RKO (cell line): ENCODE measurements at regions not wholly inside any gene's neighbourhood (a gene's known extent, or its start where the extent isn't known, plus 50 kb on each side); places are given as distances from the start of the nearest gene placed in this dataset.
"Not testable (repeated sequence)": the region's sequence is repeated elsewhere in the genome, so short reads cannot be mapped to it uniquely, and the experiment has no call there.

Experiments
- DNase-seq: peaks from one replicate; pipeline ENCODE4 v3.0.0-alpha.2; 2016; ENCODE audit warnings: low spot score

DNA sequence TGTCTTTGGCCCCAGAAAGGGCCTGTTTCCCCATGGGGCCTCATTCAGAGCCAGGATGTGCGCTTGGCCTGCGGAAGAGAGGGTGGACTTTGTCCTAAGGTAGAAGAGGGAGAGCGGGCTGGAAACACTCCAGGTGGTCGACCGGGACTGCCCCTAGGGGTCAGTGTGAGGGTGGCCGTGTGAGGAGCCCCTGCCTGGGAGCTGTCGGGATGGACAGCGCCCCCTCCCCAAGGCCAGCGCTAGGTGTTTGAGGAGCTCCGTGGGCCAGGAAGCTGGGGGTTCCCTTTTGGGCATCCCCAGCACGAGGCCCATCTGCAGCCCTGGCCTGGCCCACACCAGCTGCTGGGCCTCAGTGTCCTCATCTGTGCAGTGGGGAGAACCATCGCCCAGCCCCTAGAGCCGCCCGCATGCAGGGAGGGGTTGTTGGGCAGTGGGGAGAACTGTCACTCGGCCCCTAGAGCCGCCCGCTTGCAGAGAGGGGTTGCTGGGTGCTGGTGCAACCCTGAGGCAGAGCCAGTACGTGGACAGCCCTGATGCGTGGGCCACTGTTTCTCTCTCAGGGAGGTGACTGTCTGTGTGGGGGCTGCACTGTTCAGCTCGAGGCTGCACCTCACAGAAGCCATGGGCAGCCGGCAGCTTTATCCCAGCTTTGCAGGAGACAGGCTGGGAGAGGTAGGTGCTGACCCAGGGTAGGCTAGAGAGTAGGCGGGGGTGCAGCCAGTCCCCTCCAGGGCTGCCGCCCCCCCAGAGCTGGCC, 1319.9 kb downstream of the BRD1 start:
- no peak for DNase-seq

DNA sequence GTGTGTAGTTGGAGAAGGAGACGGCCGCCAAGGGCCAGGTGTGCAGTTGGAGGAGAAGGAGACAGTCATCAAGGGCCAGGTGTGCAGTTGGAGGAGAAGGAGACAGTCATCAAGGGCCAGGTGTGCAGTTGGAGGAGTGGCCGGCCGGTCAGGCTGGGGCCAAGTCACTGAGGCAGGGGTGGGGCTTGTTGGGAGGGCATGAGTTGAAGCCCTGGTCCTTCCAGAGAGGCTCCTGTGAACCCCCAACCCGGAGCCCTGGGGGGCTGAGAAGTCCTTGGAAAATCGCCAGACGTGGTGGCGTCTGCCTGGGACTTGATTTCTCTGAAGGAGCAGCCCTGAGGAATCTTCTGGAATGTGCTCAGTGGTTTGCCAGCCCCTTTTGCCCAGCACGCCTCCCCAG, 1320.5 kb downstream of the BRD1 start:
- no peak for DNase-seq

DNA sequence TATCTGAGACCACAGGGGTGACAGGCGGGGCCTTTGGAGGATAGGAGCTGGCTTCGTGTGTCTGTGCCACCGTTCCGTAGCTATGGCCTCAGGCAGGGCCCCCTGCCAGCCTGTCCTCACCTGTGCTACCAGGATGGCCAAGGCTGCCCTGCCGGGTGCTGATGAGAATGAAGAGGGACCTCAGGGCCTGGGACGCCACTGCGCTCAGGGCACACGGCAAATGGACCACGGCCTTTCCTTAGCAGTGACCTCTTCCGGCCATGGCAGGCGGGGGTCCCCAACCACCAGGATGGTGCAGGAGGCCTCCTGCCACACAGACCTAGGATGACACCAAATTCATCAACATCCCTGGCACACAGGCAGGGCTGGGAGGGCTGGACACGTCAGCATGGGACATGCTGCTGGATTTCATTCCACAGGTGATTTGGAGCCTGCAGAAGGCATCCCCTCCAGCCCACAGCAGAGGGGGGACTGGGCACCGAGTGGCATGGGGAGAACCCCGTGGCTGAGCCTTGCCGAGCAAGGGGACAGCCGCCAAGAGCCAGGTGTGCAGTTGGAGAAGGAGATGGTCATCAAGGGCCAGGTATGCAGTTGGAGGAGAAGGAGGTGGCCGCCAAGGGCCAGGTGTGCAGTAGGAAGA, 1321.0 kb downstream of the BRD1 start:
- DNase-seq, result no peak

DNA sequence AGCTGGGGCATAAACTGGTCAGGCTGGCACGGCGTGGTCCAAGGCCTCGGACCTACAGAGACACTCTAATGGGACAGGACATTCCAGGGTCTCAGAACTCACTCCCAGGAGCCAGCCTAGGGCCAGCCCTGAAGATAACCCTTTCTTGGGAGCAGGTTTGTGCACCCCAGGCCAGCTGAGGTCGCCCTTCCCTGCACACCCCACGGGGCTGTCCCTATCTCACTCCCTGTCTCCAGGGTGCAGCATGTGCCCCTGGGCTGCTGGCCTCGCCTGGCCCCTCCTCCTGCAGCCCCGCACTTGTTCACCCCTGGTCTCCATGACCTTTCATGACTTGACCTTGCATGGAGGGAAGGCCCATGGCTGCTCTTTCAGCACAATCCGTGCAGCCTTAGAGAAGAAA, 1321.8 kb downstream of the BRD1 start:
- no peak for DNase-seq

DNA sequence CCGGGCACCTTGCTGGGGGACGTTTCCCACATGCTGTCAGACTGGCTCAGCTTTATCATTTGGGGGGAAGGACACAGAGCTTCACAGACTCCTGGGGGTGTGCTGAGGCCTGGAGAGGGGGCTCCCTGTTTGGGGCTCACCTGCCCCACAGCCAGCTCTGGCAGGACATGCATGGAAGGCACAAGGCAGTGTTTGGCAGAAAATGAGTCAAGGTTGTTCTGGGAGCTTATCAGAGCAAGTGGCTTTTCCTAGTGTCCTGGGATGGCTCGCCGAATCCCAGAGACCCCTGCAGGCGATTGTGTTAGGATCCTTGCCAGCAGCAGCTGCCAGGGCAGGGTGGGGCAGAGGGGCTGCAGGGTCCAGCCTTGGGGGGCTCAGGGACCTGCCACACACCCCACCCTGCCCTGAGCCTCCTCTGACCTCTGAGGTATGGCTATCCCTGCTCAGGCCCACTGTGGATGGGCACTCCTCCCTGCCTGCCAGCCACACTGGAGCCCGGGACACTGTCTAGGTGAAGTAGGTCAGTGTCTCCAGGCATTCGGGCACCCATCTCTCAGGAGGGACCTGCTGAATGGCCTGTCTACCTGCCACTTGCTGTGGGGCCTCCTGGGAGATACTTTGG, 1323.0 kb downstream of the BRD1 start:
- DNase-seq, result no peak

DNA sequence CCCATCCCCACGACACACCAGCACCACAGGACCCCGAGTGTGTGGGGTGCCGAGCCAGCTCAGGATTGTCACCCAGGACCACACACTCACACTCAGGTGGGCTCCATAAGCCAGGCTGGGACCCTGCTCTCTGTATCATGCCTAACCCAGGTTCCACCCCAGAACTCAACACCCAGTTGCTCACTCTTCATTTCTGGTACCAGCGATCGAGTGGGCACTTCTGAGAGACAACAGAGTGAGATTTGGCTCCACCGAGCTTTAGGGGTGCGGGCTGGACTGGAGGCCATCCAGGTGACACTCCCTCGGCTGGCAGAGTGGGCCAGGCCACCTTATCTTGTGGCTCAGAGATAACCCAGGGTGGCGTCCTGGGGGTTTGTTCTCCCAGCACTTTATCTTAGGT, 1323.8 kb downstream of the BRD1 start:
- DNase-seq, result no peak

DNA sequence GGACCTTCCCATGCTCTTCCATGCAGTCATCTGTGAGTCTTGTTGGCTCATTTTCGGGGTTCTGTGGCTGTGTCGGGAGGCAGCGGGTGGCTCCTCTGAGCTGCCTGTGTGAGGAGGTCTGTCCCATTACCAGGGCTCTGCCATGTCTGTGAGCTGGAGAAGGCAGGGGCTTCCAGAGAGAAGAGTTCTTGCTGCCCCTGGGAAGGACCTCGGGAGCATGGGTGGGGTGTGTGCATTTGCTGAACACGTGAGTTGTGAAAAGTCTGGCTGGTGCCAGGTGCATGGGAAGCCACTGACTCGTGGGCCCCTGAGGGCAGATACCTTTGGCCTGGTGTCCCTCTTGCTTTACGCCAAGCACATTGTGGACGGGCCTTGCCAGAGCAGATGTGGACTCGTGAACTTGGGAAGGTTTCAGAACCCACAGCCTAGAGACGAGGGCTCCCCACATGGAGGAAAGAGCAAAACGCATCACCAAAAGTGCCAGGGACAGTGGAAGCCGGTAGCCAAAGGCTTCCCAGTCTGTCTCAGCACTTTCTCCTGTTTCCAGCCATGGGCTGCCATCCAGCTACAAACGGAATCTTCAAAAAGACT, 1324.5 kb downstream of the BRD1 start:
- DNase-seq, result no peak

DNA sequence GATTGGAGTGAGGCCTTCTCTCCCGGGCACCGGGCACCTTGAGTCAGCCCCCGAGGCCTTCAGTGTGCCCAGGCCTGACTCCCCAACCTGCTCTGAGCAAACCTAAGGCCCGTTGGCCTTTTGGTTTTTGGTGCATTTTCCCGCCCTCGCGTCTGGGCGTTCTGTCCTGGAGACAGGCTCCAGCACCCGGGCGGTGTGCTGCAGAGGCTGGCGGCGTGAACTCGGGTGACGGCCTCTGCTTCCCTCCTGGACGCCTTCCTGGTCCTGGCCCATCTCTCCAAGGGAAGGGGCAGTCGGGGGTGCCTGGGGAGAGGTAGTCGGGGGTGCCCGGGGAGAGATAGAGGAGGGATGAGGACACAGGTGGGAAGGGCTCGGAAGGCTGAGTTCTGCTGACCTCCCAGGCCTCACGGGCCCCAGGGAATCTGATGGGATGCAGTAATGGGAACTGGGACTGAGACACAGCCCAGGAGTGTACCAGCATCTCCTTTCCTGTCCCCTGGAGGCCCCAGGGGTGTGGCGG, 1326.4 kb downstream of the BRD1 start:
- no peak for DNase-seq

DNA sequence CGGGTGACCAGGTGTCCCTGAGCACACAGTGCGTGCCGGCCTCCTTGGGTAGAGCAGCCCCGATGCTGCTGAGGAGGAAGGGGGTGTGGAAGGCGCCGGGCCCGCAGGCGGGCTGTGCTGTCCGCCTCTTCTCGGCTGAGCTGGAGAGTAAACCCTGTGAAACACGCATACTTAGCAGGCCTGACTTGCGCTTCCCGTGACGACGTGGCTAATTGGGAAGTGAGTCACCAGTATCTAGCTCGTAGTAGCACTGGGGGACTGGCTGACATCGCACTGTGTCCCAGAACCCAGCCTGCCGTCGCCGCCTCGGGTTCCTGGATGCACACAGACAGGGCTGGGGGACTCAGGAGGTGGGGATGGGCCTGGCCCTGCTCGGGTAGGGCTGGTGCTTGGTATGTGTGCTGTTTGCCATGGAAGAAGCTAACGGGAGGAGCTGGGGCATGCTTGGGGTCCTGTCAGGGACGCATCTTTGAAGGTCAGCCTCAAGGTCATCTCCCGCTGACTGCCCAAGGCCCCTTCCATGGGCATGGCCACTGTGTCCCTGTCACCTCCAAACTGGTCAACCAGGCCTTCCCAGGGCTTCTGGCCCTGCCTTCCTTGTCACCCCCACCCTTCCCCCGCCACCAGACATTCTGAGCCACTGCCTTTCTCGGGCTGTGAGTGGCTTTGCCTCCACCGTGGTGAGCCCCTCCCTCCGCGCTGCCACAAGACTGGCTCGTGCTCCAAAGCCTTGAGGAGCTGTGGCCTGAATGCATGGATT, 1327.0 kb downstream of the BRD1 start:
- DNase-seq, result peak; percentile 47

DNA sequence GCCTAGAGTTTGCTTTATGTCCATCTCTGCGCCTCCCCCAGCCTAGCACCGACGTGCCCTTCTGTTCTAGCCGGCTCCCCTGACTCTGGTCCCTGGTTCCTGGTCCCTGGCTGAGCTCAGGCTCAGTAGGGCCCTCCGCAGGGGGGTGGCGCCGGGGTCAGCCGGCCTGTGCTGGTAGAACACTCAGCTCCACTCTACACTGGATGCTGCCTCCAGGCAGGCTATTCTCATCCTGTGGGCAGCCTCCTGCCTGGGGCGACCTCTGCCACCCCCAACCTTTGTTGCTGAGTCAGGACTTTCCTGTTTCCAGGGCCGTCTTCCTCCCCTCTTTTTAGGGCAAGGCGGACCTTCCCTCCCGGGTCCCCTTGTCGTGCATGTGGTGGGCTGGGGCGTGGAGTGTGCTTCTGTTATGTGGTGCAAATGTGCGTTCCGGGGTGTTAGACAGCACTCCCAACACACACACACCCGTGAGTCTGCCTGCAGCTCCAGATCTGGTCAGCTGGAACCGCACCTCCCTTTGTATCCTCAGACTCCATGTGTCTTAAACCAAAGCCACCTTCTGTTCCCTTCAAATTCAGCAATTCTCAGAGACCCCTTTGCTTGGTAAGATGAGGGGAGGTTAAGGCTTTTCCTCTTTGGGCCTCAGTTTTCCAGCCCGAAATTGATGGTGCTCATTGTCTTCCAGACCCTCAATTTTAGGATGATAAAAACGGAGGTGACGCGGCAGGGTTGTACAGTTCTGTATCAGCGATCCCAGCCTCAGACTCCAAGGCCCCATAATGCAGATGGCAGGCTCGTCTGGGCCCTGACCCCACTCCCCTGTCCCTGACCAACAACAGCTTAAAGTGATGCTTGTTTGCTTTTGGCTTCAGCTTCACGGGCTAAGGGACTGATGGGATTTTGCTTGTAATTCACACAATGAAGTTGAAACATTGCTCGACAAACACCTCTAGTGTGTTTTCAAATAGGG, 1327.9 kb downstream of the BRD1 start:
- no peak for DNase-seq

DNA sequence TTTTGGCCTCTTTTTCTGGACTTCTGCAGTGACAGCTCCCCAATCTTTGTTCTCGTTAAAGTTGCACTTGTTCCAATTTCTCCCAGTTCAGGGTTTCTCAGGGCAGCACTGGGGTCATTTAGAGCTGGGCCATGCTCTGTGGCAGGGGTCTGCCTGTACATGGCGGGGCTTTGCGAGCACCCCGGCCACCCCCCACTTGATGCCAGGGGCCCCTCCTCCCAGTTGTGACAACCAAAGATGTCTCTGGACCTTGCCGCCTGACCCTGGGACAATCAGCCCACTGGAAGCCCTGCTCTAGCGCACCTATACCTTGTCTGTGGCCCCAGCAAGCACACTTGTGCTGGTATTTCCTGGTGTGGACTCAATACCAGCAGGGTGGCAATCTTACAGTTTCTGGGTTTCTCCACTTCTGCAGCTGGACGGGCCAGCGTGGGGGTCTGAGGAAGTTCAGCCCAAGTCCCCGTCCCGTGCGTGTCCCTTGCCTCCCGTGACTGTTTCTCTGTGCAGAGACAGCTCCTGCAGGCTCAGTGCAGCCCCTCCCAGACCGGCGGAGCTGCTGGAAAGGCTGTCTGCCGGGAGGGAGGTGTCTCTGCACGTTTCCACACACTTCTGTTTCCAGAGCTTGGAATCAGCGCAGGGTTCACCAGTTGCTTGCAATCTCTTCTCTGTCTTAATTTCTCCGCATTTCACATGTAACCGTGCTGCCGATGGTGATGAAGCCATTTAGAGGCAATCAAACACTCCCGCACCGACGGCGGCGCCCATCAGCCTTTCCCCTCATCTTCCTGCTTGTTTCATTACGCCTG, 1328.9 kb downstream of the BRD1 start:
- DNase-seq, result no peak

DNA sequence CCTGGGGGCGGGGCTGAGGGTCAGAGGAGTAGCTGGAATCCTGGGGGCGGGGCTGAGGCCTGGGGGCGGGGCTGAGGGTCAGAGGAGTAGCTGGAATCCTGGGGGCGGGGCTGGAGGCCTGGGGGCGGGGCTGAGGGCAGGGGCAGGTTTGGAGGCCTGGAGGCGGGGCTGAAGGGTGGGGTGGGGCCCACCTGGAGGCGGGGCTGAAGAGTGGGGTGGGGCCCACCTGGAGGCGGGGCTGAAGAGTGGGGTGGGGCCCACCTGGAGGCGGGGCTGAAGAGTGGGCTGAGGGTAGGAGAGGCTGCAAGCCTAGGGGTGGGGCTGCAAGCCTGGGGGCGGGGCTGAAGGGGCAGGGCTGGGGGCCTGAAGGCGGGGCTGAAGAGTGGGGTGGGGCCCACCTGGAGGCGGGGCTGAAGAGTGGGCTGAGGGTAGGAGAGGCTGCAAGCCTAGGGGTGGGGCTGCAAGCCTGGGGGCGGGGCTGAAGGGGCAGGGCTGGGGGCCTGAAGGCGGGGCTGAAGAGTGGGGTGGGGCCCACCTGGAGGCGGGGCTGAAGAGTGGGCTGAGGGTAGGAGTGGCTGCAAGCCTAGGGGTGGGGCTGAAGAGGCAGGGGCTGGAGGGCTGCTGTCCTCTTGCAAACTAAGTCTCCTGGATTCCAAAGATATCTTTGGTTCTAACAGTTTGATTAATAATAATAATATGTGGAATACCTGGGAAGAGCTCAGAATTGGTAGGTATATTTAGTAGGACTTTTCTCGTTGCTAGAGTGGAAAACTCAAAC, 1329.7 kb downstream of the BRD1 start:
- DNase-seq, result not testable (repeated sequence)

DNA sequence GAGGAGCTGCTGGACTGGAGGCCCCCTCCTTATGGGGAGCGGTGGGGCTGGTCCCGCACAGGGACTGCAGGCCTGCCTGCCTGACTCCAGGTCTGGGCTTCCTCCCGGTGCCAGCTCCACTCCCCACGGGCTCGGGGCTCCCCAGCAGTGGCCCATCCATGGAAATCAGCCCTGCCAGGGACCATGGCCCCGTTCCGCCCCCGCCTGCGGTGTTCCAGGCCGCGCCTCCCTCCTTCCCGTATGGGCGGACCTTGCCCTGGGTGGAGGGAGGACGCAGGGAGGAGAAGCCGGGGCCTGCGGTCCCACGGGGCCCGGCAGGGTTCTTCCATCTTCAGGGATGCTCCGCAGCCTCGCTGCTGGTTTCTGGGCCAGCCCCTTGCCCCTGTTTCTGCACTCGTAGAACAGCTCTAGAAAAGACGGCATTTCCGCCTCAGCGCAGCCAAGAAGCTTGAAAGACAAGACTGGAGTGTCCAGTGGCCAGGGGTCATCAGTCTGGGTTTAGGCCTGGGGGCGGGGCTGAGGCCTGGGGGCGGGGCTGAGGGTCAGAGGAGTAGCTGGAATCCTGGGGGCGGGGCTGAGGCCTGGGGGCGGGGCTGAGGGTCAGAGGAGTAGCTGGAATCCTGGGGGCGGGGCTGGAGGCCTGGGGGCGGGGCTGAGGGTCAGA, 1330.6 kb downstream of the BRD1 start:
- DNase-seq, result no peak

DNA sequence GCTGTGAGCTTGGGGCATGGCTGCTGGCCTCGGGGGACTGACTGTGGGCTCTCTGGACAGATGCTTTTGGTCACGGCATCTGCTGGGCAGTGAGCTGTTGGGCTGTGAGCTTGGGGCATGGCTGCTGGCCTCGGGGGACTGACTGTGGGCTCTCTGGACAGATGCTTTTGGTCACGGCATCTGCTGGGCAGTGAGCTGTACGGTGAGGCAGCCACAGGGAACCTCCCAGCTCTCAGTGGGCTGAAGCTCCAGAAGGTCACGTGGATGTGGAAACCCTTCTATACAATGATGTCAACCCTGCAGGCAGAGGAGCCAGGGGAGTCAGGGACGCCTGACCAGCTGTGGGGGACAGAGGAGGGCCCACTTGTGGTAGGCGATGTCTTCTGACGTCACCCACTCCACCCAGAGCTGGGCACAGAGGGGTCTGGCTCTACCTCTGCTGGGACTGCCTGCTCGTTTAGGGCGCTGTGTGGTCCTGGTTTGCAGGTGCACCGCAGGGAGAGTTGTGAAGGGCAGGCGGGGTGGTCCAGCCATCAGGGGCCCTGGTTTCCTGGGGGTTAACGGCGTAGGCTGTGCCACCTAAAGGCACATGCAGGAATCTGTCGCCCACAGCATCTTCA, 1331.3 kb downstream of the BRD1 start:
- no peak for DNase-seq

DNA sequence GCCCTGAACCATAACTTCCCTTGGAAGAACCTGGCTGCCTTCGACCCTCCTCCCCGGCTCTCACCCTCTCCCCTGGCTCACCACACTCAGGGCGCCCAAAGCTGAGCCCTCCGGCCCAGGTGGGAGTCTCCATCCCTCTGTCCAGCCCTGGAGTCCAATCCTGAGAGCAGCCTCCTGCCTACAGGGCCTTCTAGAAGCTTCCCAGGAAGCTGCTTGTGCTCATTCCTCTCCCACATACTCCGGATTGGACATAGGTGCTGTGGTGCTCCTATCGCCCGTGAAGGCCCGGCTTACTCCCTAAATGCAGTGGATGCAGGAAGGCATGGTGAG, 1332.0 kb downstream of the BRD1 start:
- no peak for DNase-seq

DNA sequence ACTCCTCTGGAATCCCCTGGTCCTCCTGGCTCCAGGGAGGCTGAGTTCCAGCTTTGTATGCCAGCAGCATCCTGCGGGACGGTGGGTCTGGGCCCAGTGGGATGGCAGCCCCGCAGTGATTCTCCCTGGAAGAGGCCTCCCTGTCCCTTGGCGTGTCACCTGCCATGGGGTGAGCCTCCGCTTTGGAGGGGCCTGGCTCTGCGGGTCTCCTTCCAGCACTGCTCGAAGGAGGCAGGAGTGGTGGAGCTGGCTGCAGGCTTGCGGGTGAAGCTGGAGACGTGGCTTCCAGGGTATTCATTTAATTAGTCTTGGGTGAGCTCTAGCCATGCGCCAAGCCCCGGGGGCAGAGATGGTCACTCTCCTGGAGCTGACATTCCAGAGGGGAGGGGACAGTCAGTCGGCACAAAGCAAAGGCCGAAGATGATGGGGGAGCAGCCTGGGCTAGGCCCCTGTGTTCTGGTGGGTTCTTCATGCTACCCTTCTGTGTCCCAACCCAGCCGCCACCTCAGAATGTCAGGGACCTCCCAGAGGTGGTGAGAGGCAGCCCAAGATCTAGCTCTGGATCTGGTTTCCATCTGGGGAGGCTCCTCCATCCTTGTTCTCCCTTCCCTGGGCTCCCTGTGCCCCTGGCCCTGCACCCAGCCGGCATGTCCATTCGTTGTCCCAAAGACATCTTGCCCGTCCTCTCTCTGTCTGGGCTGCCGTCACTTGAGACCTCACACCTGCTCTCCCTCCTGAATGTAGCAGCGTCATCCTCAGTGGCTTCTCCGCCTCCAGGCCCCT, 1332.5 kb downstream of the BRD1 start:
- no peak for DNase-seq

DNA sequence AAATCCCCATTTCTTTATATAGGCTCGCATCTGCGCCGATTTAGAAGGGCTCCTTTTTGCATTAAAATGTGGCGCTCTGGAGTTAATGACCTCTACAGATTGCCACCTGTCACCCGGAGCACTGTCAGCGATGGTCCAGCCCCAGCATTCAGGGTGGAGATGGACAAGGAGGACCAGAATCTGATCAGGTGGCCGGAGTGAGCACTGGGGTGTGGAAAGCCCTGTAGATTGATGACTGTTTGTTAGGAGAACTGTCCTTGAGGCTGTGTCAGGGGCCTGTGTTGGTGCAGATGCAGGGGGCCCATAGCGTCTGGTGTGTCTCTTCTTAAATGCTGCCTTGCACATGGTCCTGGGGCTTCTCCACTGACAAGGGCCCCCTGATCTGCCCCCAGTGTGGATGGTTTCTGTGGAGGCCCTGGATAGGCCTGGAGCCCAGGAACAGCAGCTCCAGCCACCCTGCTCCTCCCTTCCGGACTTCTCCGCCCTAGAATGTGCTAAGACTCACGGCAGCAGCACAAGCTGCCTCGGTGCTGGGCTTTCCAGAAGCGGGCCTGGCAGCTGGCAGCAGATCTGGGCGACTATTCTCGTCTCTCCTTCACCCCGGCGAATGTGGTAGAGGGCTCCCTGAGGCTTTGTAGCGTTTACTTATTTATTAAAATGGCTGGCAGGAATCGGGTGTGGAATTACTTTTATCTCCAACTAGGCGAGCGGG, 1333.3 kb downstream of the BRD1 start:
- no peak for DNase-seq
